ENCODE measurements at regions not wholly inside any gene's neighbourhood (a gene's known extent, or its start where the extent isn't known, plus 50 kb on each side); places are given as distances from the start of the nearest gene placed in this dataset.

- H3K9me3 ChIP-seq (ENCODE audit: insufficient read depth, low read length, severe bottlenecking), result no peaks in the 10 kb centered on the region
Observed at GRCh38 chr1:163614361-163614760, 292.6 kb downstream of the NUF2 start.

GRCh38 chr1:163628034-163628773, 306.4 kb downstream of the NUF2 start:
- Histone ChIP-seq H3K9me3 (ENCODE audit: insufficient read depth, low read length, severe bottlenecking) (peaks cover 4% of the 10 kb centered on the region), H3K79me2 (ENCODE audit: insufficient read depth, low read length) (no peaks in the 10 kb centered on the region), H3K9ac (ENCODE audit: low read depth, low read length) (no peak overlapping the region), H3K4me3 (ENCODE audit: low read depth in 1 of 2, low read length in 2 of 2) (no peak overlapping the region), H4K20me1 (ENCODE audit: insufficient read depth, low read length) (no peaks in the 10 kb centered on the region), H3K27me3 (ENCODE audit: insufficient read depth, low read length, poor library complexity) (no peaks in the 10 kb centered on the region), H3K27ac (ENCODE audit: low read length) (no peak overlapping the region), H3K4me1 (ENCODE audit: insufficient read depth, low read length) (no peaks in the 10 kb centered on the region), H2AFZ (ENCODE audit: low read depth, low read length) (no peak overlapping the region), H3K4me2 (ENCODE audit: insufficient read depth, low read length) (no peak overlapping the region), H3K36me3 (ENCODE audit: insufficient read depth, low read length) (no peaks in the 10 kb centered on the region)
- DNase-seq, result no peak
- no peak for TF ChIP-seq CTCF (IDR thresholded peaks at IDR 0.05; ENCODE audit: borderline replicate concordance, extremely low read depth, low read length, poor library complexity, severe bottlenecking)
- no peak for TF ChIP-seq EZH2 (IDR thresholded peaks at IDR 0.05; ENCODE audit: borderline replicate concordance, low read depth, low read length, severe bottlenecking)
- ATAC-seq (ENCODE audit: insufficient read depth, low read depth), result no peak

More at GRCh38 chr1:163614361-163614760, 292.6 kb downstream of the NUF2 start:
- Histone ChIP-seq H3K79me2 (ENCODE audit: insufficient read depth, low read length) (no peaks in the 10 kb centered on the region), H3K4me1 (ENCODE audit: insufficient read depth, low read length) (no peaks in the 10 kb centered on the region), H3K27me3 (ENCODE audit: insufficient read depth, low read length, poor library complexity) (no peaks in the 10 kb centered on the region), H3K36me3 (ENCODE audit: insufficient read depth, low read length) (no peaks in the 10 kb centered on the region), H2AFZ (ENCODE audit: low read depth, low read length) (no peak overlapping the region), H4K20me1 (ENCODE audit: insufficient read depth, low read length) (no peaks in the 10 kb centered on the region), H3K27ac (ENCODE audit: low read length) (no peak overlapping the region), H3K4me2 (ENCODE audit: insufficient read depth, low read length) (no peak overlapping the region), H3K9ac (ENCODE audit: low read depth, low read length) (no peak overlapping the region), H3K4me3 (ENCODE audit: low read depth in 1 of 2, low read length in 2 of 2) (no peak overlapping the region)
- TF ChIP-seq EZH2 (IDR thresholded peaks at IDR 0.05; ENCODE audit: borderline replicate concordance, low read depth, low read length, severe bottlenecking) (no peak), CTCF (IDR thresholded peaks at IDR 0.05; ENCODE audit: borderline replicate concordance, extremely low read depth, low read length, poor library complexity, severe bottlenecking) (no peak)
- ATAC-seq (ENCODE audit: insufficient read depth, low read depth) (no peak), DNase-seq (no peak)

- Histone ChIP-seq H3K9ac (ENCODE audit: low read depth, low read length) (no peak overlapping the region), H3K79me2 (ENCODE audit: insufficient read depth, low read length) (no peaks in the 10 kb centered on the region), H4K20me1 (ENCODE audit: insufficient read depth, low read length) (no peaks in the 10 kb centered on the region), H3K4me3 (ENCODE audit: low read depth in 1 of 2, low read length in 2 of 2) (no peak overlapping the region), H3K36me3 (ENCODE audit: insufficient read depth, low read length) (no peaks in the 10 kb centered on the region), H3K27ac (ENCODE audit: low read length) (no peak overlapping the region), H2AFZ (ENCODE audit: low read depth, low read length) (no peak overlapping the region), H3K4me1 (ENCODE audit: insufficient read depth, low read length) (no peaks in the 10 kb centered on the region), H3K9me3 (ENCODE audit: insufficient read depth, low read length, severe bottlenecking) (peaks cover 8% of the 10 kb centered on the region), H3K27me3 (ENCODE audit: insufficient read depth, low read length, poor library complexity) (no peaks in the 10 kb centered on the region), H3K4me2 (ENCODE audit: insufficient read depth, low read length) (no peak overlapping the region)
- ATAC-seq (ENCODE audit: insufficient read depth, low read depth), result no peak
- DNase-seq, result no peak
- TF ChIP-seq CTCF (IDR thresholded peaks at IDR 0.05; ENCODE audit: borderline replicate concordance, extremely low read depth, low read length, poor library complexity, severe bottlenecking) (no peak), EZH2 (IDR thresholded peaks at IDR 0.05; ENCODE audit: borderline replicate concordance, low read depth, low read length, severe bottlenecking) (no peak)
Observed at GRCh38 chr1:163632269-163632668, 310.5 kb downstream of the NUF2 start.
